ENCODE measurements at regions not wholly inside any gene's neighbourhood (a gene's known extent, or its start where the extent isn't known, plus 50 kb on each side); places are given as distances from the start of the nearest gene placed in this dataset.

GRCh38 chr17:79501910-79502309, 108.9 kb downstream of the RBFOX3 start:
- DNase-seq, result no peak

DNA sequence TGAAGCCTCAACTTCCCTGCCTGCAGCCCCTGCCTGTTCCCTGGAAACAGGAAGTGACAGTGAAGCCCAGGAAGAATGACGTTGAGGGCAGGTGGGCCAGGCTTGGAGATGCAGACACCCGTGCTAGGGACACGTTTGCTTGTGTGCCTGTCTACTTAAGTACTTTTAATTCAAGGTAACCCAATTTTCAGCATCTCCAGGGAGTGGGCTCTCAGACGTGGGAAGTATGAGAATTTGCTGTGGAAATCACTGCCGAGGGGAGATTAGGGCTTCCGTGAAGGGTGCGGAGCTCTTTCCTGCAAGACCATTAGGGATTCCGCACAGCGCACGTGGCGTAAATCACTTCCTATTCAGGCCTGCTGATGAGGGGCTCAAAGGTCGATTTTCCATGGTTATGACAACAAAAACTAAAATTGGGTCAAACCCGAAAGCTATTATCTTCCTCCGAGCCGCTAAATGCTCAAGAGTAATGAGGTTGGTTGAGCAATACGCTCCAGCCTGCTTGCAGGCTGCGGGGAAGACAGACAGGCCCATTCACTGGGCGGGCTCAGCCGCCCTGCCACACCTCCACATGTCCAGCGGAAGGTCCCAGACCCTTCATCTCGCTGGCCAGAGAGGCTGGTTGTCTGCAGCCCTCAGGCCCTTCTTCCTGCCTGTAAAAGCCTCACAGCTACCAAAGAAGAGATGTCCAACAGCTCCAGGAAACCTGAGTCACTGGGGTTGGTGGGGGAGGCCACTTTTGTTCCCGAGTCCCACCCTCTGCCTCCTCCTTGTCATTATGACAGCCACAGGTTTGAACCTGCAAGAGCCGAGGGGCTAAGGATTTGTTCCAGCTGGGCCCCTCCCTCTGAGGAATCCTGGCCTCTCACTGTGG, 109.9 kb downstream of the RBFOX3 start:
- no peak for DNase-seq

DNA sequence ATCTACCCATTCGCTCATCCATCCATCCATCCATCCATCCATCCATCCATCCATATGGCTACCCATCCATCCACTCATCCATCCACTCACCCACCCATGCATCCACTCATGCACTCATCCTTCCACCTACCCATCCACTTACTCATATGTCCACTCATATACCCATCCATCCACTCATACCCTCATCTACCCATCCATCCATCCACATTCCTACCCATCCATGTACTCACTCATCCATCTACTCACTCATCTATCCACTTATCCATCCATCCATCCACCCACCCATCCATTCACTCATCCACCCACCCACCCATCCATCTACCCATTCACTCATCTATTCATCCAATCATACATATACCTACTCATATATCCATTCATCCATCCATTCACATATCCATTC, 112.0 kb downstream of the RBFOX3 start:
- DNase-seq, result no peak

- no peak for DNase-seq
Measured at GRCh38 chr17:79497777-79498348, 113.0 kb downstream of the RBFOX3 start.

- no peak for DNase-seq
Measured at GRCh38 chr17:79496422-79497005, 114.3 kb downstream of the RBFOX3 start.

- no peak for DNase-seq
Measured at GRCh38 chr17:79495665-79496064, 115.2 kb downstream of the RBFOX3 start.

GRCh38 chr17:79491006-79491405, 119.8 kb downstream of the RBFOX3 start:
- no peak for DNase-seq

DNA sequence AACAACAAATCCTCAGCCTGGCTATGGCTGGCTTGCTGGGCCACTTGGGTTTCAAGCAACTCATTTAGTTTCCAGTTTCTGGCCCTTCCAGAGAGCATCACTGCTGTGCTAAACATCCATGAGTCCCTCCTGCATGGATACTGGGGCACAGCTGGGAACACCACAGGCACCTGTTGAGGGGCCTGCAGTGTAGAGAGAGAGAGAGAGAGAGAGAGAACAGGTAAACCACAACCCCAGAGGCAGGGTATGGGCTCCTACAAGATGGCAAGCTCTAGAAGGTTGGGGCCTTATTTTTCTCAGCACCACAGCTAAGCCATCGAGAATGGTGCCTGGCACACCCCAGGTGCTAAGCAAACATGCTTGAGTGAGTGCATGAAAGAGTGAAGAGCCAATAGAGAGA, 120.3 kb downstream of the RBFOX3 start:
- DNase-seq, result no peak

DNA sequence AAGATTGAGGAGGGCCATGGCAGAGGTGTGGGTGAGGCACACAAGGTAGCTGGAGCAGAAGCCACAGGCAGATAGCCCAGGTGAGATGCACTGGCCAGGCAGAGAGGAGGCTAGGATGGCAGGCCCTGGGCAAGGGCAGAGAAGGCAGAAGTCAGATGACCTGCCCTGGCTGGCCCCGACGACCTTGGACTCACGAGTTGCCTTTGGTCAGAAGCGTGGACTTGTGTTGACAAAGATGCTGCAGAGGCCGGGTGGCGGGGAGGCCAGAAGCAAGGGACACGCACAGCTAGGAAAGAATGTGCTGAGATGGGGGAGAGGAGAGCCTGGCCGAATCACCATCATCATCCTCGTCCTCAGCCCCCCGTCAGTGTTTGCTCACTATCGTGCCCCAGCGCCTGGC, 123.7 kb downstream of the RBFOX3 start:
- no peak for DNase-seq

GRCh38 chr17:79485991-79486390, 124.9 kb downstream of the RBFOX3 start:
- DNase-seq, result no peak

- DNase-seq, result no peak
Measured at GRCh38 chr17:79485419-79485985, 125.3 kb downstream of the RBFOX3 start.

DNA sequence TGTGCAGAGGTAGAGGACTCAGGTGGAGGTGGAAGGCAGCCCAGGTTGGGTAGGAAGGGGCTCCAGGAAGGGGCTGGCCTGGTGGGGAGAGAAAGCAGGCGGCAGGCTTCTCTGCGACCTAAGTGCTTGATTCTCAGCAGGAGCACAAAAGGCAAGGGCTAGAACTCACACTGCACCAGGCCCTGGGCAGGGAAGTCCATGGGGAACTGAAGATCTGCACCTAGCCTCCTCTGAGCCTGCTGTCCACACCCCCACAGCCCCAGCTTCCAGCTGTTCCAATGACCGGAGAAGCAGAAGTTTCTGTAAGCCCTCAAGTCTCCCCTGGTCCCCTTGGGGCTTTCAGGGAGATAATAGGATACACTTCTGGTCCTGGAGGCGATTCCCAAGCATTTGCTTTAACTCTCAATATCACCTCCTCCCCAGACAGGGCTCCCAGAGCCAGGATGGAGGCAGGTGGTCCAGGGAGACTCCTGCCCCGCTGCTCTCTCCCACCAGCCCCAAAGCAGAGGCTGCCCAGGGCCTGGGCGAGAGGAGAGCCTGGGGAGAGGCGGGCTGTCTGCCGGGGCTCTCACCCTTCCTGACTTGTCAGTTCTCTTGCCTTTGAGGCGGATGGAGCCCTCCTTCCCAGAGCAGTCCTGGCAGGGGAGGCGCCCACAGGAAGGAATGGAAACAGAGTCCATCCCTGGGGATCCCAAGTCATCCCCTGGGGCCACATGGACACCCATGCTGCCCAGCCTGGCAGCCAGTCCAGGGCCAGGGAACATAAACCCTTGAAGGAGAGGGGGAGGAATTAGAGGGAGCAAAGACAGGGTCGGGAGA, 126.0 kb downstream of the RBFOX3 start:
- DNase-seq, result no peak

- DNase-seq, result no peak
Measured at GRCh38 chr17:79483842-79484241, 127.0 kb downstream of the RBFOX3 start.

DNA sequence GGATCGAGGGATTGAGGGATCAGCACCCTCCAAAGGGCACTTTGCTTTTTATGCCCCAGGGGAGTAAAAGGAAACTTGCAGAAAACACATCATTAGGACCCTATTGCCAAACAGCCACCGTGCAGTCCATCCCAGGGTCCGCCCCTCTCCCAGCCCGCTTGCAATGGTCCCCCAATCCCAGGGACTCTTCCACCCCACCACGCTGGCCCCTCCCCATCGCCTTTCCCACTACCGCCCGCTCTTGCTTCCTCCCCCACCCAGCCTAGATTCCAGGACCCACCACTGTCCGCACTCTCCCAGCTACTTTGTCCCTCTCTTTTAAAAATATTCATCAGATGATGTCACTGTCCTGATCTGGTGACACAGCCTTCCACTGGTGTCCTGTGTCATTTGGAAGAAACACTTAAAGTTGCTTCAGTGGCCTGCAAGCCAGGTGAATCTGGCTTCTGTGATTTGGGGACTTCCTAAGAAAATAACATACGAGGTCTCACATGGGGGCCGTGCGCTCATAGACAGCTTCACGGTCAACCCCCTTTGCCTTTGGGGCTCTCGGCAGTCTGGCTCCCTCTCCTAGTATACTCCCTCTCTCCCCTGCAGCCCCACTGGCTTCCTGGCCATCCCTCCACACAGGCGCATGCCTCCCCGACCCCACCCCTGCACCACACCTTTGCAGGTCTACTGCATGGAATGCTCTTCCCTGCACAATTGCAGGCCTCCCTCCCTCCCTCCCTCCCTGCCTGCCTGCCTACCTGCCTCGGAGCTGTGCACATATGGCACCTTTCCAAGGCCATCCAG, 127.9 kb downstream of the RBFOX3 start:
- DNase-seq, result no peak

GRCh38 chr17:79479876-79480275, 131.0 kb downstream of the RBFOX3 start:
- no peak for DNase-seq

GRCh38 chr17:79478841-79479240, 132.0 kb downstream of the RBFOX3 start:
- DNase-seq, result no peak

GRCh38 chr17:79478051-79478461, 132.8 kb downstream of the RBFOX3 start:
- DNase-seq, result peak; percentile 30

- no peak for DNase-seq
Measured at GRCh38 chr17:79476074-79476652, 134.7 kb downstream of the RBFOX3 start.

GRCh38 chr17:79473876-79474440, 136.9 kb downstream of the RBFOX3 start:
- peak; percentile 70 for DNase-seq

DNA sequence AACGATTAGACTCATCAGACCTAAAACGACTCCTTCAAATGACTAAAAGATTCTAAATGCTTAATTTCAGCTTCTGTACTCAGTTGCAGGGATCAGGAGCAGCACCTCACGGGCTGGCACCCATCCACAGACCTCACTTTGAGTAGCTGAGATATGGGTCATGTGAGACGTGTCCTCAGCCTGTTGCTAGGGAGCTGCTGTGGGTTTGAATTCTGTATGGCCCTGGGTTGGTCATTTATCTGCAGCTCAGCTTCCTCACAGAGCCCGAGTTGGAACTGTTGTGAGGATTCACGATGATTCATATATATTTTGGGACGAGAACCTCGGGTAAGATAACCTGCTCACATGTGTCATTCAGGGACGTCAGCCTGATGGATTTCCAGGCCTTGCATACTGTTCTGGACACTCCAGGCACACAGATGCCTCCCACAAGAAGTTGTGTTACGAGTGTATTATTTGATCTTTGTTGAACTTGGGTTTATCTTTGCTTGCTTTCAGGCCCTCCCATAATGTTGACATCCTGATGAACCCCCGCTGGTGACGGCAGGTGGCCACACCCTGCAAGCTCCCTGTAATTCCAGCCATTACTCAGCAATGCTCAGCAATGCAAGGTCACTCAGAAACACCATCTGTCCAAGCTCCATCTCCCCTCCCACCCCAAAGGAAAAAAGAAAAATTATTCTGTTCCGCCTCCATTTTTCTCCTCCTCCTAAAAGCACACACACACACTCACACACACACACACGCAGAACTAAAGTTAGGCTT, 137.6 kb downstream of the RBFOX3 start:
- DNase-seq, result peak; percentile 53
